ENCODE measurements at regions not wholly inside any gene's neighbourhood (a gene's known extent, or its start where the extent isn't known, plus 50 kb on each side); places are given as distances from the start of the nearest gene placed in this dataset.

DNA sequence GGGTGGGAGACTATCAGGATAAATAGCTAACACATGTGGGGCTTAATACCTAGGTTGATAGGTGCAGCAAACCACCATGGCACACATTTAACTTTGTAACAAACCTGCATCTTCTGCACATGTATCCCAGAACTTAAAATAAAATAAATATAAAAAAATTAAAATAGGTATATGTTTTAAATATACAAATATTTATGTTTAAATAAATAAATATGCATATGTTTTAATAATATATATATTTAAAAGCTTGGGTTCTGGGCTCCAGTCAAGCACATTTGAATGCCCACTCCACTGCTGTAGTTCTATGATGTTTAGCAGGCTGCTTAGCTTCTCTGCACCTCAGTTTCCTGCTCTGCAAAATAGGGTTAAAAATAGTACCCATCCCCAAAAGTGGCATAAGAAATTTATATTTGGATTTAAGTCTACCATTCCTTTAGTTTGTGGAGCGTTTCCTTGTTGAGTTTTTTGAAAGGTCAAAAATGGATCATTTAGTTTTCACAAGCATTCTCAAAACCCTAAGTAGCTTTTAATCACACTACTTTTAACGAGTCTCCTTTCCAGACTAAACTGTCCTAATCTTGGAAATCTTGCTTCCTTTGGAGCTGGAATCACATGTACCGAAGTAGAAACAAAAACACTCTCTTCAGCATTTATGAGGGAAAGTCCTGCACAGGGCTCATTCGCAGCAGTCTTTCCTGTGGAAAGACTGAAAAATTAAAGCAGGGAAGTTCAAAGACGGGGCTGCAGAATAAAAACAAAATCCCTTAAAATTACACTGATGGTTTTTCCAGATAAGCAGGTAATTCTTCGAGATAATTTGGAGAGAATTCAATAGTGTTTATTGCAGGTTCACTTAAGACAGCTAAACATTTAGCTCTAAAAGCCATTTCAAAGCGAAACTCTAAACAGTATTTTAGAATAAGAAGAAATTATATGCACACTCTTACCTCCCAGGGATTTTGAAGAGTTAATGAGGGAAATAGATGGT, 111.7 kb upstream of the LYZL1 start:
- no peak for TF ChIP-seq CTCF (IDR thresholded peaks at IDR 0.05)
- TF ChIP-seq POLR2A (IDR thresholded peaks at IDR 0.05): no peak
- TF ChIP-seq EP300 (IDR thresholded peaks at IDR 0.05): no peak

All from tibial nerve (tissue), 4 donors.